Activated CD4-positive, alpha-beta T cell treated with anti-CD3 and anti-CD28 coated beads for 48 hours (primary cell): ENCODE measurements at regions not wholly inside any gene's neighbourhood (a gene's known extent, or its start where the extent isn't known, plus 50 kb on each side); places are given as distances from the start of the nearest gene placed in this dataset.
A peak's percentile ranks its signal among the peaks of the same experiment; 100 is the strongest.
"Not testable (repeated sequence)": the region's sequence is repeated elsewhere in the genome, so short reads cannot be mapped to it uniquely, and the experiment has no call there.

Source experiments
- DNase-seq: peaks from one replicate; pipeline ENCODE4 v3.0.0-alpha.2; 2020

DNA sequence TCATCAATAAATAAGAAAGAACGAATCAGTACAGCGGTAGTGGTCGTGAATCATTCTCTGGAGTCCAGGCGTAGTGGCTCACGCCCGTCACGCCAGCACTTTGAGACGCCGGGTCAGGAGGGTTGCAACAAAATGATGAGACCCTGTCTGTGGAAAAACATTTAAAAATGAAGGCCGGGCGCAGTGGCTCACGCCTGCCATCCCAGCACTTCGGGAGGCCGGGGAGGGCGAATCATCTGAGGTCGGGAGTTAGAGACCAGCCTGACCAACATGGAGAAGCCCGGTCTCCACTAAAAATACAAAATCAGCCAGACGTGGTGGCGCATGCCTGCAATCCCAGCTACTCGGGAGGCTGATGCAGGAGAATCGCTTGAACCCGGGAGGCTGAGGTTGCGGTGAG lies 111.8 kb upstream of the ANKRD30BL start:
- DNase-seq: not testable (repeated sequence)

DNA sequence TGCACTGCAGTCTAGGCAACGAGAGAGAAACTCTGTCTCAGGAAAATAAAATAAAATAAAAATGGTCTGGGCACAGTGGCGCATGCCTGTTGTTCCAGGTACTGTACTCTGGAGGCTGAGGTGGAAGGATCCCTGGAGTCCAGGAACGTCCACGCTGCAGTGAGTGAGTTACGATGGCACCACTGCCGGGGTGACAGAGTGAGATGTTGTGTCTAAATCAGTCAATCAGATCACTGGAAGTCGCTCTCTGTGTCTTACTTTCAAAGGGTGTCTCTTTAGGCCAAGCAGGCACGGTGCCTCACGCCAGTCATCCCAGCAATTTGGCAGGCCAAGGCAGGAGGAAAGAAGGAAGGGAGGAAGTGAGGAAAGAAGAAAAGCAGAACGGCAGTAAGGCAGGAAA lies 112.2 kb upstream of the ANKRD30BL start:
- DNase-seq: no peak

DNA sequence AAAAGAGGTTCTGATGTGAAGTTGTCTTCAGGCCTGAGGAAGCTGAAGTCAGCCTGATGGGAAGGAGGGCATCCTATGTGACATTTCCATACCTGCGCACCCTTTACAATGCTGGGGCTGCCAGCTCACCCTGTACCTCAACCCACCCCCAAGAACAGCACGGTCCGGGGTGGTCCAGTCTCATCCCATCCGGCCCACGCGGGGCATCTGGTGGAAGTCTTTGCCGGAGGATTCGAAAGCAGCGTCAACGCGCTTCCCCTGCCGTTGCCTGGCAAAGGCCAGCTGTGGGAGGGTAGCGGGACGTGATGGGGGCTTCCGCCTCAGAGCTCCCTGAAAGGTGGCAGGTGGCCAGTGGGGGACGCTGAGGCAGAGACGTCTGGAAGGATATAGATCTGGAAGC lies 113.6 kb upstream of the ANKRD30BL start:
- no peak for DNase-seq

GRCh38 chr2:132276571-132276981 lies 114.8 kb upstream of the ANKRD30BL start:
- no peak for DNase-seq

DNA sequence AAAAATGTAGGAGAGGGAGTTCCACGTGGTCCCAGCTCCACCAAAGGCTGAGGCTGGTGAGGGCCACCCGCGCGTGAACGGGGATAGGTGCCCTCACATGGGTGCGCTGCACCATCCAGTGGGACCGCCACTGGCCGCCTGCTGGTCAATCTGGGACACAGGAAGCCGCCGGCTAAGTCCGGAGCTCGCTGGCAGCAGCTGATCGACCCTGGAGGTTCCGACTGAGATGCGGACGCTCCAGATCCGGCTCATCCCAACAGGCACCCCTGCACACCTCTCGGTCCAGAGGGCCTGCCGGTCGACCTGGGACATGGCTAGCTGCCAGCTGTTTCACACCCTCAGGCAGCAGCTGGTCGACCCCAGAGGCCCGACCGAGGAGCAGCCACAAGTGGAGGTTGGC lies 116.5 kb upstream of the ANKRD30BL start:
- DNase-seq: no peak

- DNase-seq: no peak
Observed at GRCh38 chr2:132279344-132279743, 117.6 kb upstream of the ANKRD30BL start.

DNA sequence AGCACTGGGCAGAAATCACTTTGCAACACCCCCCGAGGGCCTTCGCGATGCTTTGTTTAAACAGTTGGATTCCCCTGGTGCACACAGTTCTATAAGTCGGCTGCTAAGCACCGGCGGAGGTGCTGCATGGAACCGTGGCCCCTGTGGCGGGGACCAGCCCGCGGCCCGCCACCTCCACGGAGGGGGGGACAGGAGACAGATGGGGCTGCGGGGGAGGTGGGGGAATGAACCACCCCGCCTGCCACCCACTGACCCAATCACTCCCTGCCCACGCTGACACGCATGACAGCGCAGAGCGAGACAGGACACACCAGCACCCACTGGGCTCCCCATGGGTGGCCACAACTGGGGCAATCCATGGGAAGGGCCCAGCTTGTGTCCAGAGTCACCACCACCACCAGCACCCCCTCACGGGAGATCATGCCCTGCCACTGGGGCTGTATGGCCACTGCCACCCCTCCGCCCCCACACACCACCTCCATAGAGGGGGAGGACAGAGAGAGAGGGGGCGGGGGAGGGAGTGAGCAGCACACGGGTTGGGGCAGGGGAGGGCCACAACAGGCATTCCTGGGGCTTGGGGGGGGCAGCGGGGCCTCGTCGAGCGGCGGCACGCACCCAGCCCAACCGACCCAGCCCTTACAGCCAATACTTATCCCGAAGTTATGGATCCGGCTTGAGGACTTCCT lies 118.3 kb upstream of the ANKRD30BL start:
- DNase-seq: no peak

DNA sequence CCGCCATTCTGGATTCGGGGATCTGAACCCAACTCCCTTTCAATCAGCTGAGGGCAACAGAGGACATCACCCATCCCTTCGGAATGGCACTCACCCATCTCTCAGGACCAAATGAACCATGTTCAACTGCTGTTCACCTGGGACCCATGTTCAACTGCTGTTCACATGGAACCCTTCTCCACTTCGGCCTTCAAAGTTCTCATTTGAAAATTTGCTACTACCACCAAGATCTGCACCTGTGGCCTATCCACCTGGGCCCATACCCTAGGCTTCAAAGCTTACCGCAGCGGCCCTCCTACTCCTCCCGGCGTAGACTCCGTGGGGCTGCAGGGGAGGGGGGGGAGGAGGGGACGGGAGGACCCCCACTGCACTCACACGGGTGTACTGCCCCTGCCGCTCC lies 119.2 kb upstream of the ANKRD30BL start:
- DNase-seq: no peak

DNA sequence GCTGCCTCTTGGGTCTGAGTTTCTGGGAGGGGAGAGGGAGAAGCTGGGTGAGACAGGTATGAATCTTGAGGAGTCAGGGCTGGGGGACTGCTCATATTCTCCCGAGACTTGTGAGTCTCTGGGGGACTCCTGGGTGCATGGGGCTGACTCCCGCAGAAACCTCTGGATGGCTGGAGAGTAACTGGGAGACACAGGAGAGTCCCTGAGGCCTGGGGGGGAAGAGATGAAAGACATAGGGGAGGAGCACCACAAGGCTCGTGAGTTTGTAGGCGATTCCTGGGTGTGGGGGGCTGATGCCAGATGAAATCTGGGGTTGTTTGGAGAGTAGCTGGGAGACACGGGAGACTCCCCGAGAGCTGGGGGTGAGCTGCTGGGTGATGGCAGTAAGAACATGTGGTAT lies 120.4 kb upstream of the ANKRD30BL start:
- DNase-seq: not testable (repeated sequence)

DNA sequence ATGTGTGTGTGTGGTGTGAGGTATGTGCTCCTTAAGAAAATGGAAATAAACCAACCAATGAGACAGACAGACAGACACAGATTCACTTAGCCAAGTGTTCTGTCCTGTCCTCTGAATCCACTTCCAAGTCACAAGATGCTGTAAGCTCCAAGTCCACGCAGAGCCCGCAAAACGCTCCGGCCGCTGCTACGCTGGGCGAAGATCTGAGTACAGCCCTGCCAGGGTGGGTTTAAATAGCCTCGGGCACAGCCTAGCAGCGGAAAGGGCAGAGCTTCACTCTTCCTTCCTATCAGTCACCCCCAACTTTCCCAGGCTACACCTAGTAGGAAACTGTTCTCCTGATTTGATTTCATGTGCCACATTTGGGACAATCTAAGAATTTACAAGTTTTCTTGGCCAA lies 121.2 kb upstream of the ANKRD30BL start:
- no peak for DNase-seq

DNA sequence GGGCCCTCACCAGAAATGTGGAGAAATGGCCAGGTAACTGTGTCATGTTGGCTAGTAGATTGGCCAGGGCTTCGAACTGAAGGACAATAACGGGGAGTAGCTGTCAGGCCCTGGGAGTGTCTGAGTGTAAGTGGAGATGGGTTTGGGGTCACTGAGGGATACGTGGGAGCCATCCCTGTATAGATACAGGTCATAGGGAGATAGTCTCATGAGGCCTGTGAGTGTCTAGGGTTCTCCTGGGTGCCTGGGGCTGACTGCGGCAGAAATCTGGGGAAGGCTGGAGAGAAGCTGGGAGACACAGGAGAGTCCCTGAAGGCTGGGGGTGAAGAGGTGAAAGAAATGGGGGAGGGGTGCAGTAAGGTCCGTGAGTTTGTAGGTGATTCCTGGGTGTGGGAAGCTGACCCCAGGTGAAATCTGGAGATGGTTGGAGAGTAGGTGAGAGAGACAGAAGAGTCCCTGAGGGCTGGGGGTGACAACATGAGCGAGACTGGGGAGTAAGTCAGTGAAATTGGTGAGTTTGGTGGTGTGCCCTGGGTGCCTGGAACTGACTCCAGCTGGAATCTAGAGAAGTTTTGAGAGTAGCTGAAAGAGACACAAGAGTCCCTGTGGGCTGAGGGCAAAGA lies 124.6 kb upstream of the ANKRD30BL start:
- not testable (repeated sequence) for DNase-seq

DNA sequence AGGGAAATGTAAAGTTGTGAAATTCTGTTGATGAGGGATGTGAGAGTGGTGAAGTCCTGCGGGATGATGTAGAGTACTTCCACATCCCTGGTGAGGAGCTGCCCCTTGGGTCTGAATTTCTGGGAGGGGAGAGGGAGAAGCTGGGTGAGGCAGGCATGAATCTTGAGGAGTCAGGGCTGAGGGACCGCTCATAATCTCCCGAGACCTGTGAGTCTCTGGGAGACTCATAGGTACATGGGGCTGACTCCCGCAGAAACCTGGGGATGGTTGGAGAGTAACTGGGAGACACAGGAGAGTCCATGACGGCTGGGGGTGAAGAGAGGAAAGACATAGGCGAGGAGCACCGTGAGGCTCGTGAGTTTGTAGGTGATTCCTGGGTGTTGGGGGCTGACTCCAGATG lies 126.2 kb upstream of the ANKRD30BL start:
- DNase-seq: not testable (repeated sequence)

GRCh38 chr2:132289138-132289537 lies 127.4 kb upstream of the ANKRD30BL start:
- DNase-seq: not testable (repeated sequence)

DNA sequence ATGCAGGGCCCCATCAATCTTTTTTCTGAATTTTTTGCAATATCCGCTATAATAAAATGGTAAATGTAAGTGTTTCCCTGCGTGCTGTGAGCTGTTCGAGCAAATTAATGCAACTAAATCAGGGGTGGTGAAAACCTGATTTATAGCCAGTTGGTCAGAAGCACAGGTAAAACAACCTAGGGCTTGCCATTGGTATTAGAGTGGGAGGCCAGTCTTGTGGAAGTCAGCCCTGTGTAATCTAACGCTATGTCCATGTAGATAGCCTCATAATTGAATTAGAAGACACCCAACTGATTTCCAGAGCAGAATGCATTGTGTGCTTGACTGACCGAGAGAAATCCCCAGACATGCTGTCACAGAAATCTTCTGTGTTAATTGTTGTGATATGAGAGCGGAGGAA lies 126.8 kb upstream of the GPR39 start:
- not testable (repeated sequence) for DNase-seq

DNA sequence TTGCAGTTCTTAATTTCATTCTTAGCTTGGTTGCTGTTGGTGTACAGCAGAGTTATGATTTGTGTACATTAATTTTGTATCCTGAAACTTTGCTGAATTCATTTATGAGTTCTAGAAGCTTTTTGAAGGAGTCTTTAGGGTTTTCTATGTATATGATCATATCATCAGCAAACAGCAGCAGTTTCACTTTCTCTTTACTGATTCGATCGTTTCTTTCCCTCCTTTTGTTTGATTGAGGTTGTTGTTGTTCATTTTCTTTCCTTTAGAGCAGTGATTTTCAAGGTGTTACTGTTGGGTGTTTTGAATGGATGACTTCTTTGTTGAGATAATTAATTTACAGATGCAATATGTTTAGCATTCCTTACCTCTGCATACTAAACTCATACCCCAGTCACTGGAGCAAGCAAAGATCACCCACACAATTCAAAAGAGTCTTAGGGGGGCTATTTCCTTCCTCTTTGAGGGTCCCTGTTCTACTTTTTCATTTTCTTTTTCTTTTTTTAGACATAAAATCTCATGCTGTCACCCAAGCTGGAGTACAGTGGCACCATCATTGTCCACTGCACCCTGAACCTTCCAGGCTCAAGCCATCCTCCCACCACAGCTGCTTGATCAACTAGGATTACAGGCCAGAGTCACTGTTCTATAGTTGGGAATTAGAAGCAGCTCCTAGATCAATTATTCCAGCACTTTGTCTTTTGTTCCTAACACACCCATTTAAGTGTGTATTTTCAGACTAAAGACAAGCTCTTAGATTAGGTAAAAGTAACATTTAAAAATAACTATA lies 115.8 kb upstream of the GPR39 start:
- not testable (repeated sequence) for DNase-seq

GRCh38 chr2:132304661-132305380 lies 111.8 kb upstream of the GPR39 start:
- peak; percentile 4 for DNase-seq

GRCh38 chr2:132307613-132308198 lies 108.9 kb upstream of the GPR39 start:
- not testable (repeated sequence) for DNase-seq

DNA sequence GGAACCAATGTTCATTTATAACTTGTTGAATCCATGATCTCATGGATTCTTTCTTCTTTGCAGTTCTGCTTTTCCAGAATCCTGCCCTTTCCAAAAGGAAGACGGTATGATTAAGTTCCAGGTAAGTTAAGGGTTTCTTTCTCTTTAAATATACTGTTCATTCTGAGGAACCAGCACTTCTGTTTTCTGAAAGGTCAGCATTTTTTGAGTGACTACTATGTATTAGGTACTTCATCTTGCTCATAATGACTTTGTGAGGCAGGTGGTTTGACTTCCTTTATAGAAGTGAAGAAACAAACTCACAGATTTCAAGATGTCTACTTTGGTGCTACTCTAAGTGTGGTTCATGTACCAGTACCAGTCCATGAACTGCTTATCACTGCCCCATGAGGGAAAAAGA lies 107.4 kb upstream of the GPR39 start:
- DNase-seq: not testable (repeated sequence)

GRCh38 chr2:132315546-132315945 lies 101.1 kb upstream of the GPR39 start:
- DNase-seq: not testable (repeated sequence)

DNA sequence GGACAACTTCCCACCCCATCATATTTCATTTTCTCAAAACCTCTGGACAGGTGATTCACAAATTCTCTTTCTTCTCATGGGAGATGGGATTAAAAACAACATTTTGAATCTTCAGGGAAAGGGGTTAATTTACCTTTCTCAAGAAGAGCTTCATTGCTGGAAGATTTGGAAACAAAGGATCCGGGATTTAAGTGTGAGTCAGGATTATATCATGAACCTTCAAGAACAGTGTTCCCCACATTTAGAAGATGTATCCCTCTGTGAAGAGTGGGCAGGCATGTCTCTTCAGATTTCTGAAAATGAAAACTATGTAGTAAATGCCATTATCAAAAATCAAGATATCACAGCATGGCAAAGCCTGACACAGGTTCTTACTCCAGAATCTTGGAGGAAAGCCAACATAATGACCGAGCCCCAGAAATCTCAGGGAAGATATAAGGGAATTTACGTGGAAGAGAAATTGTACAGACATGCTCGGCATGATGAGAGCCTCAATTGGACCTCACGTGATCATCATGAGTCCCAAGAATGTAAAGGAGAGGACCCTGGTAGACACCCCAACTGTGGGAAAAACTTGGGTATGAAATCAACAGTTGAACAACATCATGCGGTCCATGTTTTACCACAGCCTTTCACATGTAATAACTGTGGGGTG lies 99.5 kb upstream of the GPR39 start:
- DNase-seq: not testable (repeated sequence)

DNA sequence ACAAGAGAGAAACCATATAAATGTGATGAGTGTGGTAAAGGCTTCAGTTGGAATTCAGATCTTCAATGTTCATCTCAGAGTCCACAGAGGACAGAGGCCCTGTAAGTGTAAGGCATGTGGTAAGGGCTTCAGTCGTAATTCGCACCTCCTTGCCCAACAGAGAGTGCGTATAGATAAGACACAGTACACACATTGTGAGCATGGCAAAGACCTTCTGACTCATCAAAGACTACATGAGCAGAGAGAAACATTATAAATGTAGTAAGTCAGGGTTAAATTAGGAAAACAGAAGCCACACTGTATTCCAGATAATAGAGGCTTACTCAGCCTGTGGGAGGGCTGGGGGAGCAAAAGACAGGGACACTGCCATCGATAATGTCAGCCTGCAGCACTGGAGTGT lies 98.1 kb upstream of the GPR39 start:
- DNase-seq: not testable (repeated sequence)

DNA sequence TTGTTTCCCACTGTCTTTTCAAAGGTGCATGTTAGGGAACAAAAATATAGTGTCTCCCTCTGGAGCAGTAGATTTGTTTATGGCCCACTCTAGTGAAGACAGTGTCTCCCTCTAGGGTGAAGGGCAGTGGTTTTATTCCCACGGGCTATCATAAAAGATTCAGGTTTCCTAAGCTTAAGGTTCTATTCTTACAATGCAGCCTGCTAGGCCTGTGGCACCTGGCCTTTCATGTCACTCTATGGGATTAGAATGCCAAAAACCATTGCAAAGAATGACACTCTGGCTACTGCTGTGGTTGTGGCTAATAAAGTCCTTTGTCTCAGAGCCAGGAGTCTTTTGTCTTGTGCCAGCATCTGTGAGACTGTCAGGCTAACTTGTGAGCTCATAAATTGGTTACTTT lies 92.6 kb upstream of the GPR39 start:
- not testable (repeated sequence) for DNase-seq
